HS-27A (cell line): ENCODE measurements at regions not wholly inside any gene's neighbourhood (a gene's known extent, or its start where the extent isn't known, plus 50 kb on each side); places are given as distances from the start of the nearest gene placed in this dataset.
"Not testable (repeated sequence)": the region's sequence is repeated elsewhere in the genome, so short reads cannot be mapped to it uniquely, and the experiment has no call there.

ENCODE experiments used
- DNase-seq: peaks from one replicate; pipeline ENCODE4 v3.0.0-alpha.2; 2012; ENCODE audit warnings: low read depth, missing footprints

DNA sequence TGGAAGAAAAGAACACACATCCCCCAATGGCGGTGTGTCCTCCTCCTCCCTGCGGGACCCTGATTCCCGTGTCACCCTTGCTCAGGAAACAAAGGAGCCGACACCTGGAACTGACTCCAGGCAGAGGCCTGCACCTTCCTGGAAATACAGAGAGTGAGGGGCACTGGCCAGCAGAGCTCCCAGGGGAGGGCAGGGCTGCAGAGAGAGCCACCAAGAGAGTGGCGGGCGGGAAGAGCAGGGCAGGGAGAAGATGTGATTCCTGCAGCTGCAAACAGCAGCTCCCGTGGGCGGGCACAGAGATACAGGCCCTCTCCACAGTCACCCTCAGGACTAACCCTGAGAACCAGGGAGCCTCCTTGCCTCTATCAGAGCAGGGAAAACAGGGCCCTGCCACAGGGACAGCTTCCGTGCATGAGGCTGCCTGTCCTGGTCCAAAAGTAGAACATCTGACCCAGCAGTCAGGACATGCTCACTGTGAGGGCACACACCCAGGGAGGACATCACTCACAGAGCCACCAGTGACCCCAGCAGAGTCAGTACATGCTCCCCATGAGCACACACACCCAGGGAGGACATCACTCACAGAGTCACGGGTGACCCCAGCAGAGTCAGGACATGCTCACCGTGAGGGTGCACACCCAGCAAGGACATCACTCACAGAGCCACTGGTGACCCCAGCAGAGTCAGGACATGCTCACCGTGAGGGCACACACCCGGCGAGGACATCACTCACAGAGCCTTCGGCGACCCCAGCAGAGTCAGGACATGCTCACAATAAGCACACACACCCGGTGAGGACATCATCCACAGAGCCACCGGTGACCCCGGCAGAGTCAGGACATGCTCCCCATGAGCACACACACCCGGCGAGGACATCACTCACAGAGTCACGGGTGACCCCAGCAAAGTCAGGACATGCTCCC lies 193.1 kb downstream of the DLL1 start:
- no peak for DNase-seq

DNA sequence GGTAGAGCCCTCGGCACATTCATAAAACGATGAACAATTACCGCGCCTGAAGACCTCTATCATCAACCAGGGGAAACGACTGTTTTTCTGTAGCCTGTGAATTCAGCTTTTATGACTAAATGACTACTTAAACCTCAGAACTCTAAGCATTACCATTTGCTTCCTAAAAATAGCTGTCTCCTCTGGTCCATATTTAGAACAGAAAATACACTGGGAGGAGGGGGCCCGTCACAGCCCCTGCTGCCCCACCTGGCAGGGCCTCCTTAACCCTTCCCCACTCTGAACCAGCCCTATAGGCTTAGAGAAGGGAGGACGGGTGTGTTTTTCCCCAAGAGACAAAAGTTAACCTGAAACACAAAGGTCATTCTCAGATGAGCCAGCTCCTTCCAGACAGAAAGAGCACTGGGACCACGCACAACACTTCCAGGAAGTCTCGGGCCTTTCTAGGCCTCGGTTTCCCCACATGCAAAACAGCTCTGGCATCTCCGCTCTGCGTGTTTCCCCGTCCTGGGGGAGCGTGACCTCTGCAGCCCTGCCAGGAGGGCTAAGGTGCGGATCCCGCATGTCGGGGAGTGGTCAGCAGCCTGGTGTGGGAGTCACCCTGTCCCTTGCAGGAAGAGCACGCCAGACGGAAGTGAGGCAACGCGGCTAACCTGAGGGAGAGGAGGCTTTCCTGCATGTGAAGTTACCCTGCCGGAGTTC lies 193.9 kb downstream of the DLL1 start:
- no peak for DNase-seq

DNA sequence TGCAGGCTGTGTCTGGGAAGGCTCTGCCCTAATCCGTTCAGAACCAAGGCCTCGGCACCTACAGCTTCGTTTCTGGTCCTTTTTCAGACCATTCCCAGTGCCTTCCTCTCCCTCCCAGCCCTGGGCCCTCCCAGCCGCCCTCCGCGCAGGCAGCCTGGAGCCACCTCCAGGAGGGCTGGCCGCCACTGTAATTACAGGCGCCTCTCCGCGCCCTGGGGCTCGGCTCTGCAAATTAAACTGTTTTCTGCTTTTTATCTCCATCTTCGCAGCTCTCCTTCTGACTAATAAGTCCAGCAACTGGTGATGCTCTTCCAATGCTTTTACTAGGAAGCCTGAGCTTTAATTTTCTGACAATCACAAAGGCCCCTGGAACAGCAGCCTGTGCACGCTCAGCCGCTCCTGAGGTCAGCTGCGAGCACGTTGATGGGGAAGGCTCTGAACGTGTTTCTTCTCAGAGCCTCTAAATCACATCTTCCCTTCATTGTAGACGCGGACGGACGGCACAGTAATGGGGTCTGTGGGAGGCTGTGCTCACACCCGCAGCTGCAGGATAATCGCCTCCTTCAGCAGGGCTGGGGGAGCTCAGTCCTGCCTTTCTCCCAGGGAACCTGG lies 194.6 kb downstream of the DLL1 start:
- DNase-seq, result no peak

DNA sequence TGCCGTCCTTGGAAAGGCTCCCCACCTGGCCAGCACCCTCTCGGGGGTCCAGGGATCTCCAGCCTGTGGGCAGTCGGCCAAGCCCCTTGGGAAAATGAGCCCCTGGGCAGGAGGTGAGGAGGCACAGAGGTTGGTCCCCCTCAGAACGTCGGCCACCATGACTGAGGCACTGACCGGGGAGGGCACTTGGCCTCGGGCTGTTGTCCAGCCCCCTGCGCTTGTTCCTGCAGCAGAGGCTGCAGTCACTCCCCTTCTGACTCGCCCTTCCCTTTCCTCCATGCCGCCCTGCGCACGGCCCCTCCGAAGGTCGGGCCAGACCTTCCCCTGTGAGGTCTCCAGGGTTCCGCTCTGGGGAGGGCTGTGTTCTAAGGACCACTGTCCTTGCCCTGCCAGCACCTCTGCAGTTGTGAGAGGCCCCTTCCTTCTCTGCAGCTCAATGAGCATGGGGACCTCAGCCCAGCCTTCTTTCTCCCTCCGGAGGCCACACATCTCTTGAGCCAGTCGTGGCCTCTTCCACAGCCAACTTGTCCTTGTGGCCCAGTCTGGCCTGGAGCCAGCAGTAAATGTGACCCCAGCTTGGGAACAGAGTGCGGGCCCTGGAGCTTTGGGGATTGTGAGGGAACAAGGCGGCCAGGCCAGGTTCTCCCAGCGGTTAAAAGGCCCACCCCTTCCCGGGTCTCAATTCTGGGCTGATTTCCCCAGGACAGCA lies 195.5 kb downstream of the DLL1 start:
- no peak for DNase-seq

DNA sequence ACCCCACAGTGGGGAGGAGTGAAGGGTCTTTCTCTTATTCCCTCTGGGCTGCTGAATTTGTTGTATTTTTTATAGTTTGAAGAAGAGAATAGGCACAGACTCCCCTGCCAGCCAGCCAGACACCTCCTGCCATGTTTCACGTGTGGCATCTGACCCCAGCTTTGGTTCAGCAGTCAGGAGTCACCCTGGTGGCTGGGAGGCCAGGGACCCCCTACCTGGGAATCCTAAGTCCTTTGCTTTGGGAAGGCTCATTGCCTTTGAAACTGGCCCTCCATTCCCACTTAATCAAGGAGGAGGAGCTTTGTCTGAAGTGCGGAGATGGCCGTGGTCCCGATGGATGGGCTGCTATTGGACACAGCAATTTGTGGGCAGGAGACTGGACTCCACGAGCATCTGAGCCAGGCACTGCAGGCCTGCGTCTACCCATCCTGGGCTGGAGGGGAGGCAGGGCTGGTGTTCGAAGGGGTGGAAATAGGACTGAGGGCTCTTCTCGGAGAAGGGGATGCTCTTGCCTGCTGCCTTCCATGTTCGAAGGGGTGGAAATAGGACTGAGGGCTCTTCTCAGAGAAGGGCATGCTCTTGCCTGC lies 196.1 kb downstream of the DLL1 start:
- DNase-seq, result no peak

DNA sequence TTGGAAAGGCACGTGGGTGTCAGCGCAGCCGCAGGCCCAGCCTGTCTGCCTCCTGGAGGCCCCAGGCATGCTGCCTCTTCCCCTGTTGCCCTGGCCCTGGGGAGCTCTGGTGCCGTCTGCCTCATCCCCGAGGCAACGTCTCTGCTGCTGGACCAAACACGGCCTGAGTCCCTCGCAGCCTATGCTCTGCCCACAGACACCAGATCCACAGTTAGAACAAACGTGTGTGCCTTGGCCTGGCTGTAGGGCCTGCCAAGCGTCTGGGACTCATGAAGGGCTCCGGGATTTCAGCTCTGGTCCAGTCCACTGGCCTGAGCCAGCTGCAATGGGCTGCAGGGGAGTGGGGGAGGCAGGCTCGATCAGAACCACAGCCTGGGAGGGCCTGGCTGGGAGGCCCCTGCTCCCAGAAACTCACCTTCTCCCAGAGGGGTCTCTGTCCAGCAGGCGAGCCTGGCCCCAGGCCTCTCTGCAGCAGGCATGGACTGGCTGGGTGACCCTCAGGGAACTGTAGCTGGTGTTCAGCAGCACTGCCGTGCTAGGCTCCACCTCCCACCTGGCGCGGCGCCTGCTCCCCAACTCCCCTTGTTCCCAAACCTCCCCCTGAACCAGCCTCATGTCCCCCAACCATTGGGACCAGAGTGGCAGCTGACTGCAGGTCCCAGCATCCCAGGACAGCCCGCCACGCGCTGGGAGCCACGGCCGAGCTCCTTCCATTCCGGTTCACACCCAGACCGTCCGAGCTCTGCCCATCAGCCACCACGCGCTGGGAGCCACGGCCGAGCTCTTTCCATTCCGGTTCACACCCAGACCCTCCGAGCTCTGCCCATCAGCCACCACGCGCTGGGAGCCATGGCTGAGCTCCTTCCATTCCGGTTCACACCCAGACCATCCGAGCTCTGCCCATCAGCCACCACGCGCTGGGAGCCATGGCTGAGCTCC lies 197.0 kb downstream of the DLL1 start:
- no peak for DNase-seq

DNA sequence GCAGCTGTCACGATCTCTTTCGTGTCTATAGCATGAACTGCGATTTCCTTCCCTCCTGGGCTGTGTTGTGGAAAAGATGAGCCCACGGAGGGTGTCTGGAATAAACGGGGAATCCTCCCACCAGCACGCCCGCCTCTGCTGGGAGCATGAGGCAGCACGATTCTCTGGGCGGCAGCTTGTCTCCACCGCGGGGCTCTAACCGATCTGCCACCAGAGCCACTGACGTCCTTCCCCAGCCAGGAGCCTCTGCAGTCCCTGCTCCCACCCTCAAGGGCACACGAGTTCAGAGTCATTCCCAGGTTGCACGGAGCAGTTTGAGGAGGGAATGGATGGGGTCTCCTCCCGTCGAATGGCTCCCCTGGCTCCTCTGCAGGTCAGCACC lies 197.6 kb downstream of the DLL1 start:
- no peak for DNase-seq

DNA sequence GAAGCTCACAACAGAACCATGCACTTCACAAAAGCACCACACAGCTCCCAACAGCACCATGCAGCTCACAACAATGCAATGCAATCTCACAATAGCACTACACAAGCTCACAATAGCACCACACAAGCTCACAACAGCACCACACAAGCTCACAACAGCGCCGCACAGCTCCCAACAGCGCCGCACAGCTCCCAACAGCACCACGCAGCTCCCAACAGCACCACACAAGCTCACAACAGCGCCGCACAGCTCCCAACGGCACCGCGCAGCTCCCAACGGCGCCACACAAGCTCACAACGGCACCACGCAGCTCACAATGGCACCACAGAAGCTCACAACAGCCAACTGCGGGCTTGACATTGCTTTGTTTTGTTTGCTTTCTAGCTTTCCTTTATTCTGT lies 198.1 kb downstream of the DLL1 start:
- DNase-seq, result no peak

DNA sequence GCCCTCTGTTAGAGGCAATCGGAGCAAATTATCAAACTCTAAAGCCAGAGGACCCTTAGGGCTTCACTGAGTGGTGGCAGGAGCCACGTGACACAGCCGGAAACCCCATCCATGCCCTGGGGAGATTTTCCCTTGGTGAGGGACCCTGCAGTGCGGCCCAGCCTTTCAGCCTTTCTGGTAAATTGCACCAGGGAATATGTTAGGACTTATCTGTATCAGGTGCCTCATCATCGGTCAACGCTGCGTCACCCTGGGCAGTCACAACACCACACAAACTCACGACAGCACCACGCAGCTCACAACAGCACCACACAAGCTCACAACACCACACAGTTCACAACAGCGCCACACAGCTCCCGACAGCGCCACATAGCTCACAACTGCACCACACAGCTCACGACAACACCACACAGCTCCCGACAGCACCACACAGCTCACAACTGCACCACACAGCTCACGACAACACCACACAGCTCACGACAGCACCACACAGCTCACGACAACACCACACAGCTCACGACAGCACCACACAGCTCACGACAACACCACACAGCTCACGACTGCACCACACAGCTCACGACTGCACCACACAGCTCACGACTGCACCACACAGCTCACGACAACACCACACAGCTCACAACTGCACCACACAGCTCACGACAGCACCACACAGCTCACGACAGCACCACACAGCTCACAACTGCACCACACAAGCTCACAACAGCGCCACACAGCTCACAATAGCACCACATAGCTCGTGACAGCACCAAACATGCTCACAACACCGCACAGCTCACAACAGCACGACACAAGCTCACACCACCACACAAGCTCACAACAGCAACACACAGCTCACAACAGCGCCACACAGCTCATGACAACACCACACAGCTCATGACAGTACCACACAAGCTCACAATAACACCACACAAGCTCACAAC lies 199.0 kb downstream of the DLL1 start:
- no peak for DNase-seq

DNA sequence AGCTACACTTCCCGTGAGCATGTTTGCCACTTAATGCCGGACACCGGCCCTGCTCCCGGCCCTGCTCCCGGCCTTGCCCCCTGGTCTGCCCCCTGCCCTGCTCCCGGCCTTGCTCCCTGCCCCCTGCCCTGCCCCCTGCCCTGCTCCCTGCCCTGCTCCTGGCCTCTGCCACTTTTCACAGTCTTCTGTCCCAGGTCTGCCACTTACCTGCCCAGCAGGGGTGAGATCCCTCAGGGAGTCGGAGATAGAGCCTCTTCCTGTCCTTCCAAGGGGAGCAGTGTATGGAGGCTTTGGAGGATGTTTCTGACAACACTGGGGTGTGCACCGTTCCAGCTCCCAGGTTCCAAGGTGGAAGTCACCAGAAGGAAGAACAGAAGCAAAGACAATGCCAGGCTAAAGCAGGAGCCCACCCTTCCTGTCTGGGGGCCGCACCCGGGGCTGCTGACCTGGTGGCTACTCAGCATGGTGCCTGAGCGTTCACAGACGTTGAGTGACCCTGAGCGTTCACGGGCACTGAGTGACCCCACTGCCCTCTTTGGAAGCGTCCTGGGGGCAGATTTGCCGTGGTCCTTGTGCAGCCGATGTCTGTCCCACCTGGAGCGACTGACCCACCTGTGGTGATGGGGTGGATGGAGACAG lies 199.8 kb downstream of the DLL1 start:
- DNase-seq, result no peak

DNA sequence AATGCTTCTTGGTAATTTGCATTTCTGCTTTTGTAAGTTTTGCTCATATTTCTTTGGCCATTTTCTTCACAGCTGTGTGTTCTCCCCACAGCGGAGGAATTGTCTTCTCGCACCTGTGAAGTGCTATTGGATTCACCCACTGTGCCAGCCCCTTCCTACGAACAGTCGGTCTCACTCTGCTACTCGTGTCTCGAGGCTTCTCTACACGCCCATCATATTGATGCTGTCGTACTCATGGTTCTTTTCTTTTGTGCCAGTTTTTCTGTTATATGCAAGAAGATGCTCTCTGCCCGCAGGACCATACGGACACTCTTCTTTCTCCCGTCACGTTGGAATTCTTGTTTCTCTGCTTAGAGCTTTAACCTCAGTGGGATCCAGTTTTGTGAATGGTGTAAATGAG lies 200.3 kb downstream of the DLL1 start:
- no peak for DNase-seq

DNA sequence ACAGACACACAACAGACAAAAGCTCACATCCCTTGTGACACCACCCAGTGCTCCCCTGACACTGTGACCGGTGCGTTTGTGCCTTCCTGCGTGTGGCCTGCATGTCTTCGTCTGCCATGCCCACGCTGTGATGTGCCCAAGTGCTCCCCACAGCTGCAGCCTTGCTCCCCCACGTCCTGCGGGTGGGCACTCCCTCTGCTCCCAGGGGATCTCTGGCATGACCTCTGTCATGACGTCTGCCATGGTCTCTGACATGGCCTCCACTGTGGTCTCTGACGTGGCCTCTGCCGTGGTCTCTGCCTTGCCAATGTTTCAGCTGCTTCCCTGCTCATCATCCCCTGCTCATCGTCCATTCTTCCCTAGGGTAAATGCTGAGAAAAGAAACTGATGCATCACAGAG lies 200.9 kb downstream of the DLL1 start:
- DNase-seq, result no peak

DNA sequence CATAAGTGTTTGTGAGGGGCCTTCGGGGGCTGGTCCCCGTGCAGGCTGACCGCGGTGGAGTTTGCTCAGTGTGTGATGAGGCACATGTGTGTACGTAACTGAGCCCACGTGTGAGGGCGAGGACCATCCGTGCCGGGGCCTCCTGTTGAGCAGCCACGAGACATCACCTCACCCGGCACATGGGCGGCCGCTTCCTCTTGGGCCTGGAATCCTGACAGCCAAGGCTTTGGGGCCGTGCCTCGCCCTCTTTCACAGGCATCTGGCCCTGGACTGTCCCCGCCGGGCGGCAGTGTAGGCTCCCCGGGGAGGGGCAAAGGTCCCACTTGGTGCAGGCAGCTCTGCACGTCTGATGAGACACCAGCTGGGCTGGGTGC lies 202.3 kb downstream of the DLL1 start:
- DNase-seq, result no peak

DNA sequence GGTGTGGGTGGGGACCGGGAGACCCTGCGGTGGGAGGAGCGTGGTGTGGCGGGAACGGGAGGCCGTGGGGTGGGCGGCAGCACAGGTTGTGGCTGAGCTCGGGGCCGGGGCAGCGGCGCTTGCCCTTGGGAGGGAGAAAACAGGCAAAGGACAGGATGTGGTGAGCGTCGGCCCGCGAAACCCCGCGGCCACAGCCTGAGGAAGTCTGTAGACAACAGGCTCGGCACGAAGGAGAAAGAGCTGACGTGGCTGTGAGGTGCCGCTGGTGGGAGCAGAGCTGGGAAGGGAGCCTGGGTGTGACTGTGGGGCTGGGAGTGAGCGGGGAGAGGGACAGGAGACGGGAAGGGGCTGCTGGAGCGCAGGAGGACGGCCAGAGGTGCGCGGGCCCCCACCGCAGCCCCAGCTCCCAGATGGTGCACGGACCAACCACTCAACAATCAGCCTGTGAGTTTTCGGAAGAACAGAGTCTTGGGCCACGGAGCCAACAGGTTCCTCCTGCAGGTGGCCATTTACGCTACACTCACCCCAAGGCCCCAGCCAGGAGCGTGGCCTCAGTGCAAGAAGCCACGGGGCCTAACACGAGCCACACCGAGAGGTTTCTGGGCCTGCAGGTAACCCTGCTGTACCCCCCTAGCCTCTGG lies 202.8 kb downstream of the DLL1 start:
- no peak for DNase-seq

DNA sequence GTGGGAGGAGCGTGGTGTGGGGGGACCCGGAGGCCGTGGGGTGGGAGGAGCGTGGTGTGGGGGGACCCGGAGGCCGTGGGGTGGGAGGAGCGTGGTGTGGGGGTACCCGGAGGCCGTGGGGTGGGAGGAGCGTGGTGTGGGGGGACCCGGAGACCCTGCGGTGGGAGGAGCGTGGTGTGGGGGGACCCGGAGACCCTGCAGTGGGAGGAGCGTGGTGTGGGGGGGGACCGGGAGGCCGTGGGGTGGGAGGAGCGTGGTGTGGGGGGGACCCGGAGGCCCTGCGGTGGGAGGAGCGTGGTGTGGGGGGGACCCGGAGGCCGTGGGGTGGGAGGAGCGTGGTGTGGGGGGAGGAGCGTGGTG lies 203.5 kb downstream of the DLL1 start:
- DNase-seq, result not testable (repeated sequence)

DNA sequence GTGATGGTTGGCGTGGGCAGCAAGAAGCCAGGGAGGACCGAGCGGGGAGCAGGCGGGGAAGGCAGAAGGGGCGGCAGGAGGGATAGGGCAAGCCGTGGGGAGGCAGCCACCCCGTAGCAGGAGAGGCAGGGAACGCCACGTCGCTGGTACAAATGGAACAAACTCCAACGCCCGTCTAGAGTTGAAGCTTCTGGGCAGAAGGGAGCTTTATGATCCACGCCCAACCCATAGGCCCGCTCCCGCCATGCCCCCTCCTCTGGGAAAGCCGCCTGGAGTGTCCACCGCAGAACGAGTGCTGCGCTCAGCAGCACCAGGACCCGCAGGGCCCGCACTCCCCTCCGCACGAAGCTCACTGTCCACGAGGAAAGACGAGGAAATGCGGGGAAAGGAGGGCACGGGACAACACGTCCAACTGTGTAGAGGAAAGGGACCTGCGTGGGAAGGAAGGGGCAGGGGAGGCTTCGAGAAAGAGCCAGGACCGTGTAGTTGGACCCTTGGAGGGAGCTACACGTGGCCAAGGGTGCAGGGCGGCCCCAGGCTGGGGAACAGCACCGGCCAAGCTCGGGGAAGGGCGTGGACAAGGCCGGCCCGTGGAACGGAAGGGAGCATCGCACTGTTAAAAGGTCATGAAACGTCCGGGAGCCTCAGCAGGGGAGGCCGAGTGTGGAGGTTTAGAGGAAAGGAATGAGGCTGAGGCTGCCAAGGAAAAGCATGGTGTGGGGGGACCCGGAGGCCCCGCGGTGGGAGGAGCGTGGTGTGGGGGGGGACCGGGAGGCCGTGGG lies 204.0 kb downstream of the DLL1 start:
- DNase-seq, result no peak

DNA sequence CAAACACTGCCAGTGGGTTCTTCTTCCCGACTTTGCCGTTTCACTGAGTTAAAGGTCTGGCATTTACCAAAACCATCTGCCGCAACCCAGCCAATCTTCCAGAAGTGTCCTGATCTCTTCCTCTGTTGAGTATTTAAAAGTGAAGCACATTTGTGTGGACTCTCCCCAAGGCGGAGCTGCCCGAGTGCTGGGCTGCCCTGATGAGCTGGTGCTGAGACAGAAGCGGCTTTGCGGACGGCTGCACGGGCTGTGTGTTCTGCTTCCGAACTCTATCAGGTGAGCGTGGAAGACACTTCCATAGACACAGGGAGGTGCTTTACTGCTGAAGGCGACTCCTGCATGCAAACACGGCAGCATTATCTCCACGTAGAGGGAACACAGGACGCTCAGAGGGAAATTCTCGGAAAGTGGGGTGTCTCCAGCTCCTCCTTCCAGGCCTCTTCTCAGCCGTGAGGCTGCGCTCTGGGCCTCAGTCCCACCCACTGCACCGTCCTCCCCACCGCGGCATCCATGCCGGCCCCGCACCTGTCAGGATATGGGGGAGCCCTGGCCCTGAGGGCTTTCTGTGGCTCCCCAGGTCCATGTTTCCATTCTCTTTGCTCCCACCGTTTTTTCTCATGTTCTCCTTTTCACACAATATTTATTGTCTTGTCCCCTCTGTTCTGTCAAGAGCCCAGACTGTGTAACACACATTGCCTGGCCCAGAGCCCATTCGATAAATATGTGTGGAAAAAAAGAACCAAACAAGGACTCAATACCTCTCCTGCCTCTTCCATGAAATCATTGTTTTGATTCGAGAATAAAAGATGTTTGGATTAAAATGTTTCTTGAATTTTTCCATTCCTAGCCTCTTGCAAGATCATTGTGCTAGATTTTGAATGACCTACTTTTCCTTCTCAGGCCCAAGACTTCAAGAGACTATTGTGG lies 205.1 kb downstream of the DLL1 start:
- DNase-seq, result no peak
